ENCODE measurements at regions not wholly inside any gene's neighbourhood (a gene's known extent, or its start where the extent isn't known, plus 50 kb on each side); places are given as distances from the start of the nearest gene placed in this dataset.

- TF ChIP-seq EZH2 (IDR thresholded peaks at IDR 0.05; ENCODE audit: borderline replicate concordance, low read length) (no peak), CTCF (IDR thresholded peaks at IDR 0.05; ENCODE audit: low read length) (no peak)
- H3K4me1 ChIP-seq (ENCODE audit: insufficient read depth, low read length, severe bottlenecking) = no peaks in the 10 kb centered on the region
- no peaks in the 10 kb centered on the region for H3K9me3 ChIP-seq (ENCODE audit: low read length)
- no peaks in the 10 kb centered on the region for H4K20me1 ChIP-seq (ENCODE audit: insufficient read depth, low read length)
- H3K27ac ChIP-seq (ENCODE audit: low read depth, low read length, poor library complexity, severe bottlenecking) = no peak overlapping the region
- no peak overlapping the region for H2AFZ ChIP-seq (ENCODE audit: low read length)
- no peak overlapping the region for H3K4me3 ChIP-seq (ENCODE audit: low read depth, low read length, poor library complexity, severe bottlenecking)
- H3F3A ChIP-seq (ENCODE audit: insufficient read depth, low read length) = no peaks in the 10 kb centered on the region
- no peak overlapping the region for H3K9ac ChIP-seq (ENCODE audit: low read length)
- no peaks in the 10 kb centered on the region for H3K36me3 ChIP-seq (ENCODE audit: insufficient read depth, low read length)
- no peaks in the 10 kb centered on the region for H3K9me2 ChIP-seq (ENCODE audit: low read depth, low read length)
- H3K27me3 ChIP-seq (ENCODE audit: insufficient read depth, low read length) = 0 out of 2 replicates have a peak, but pooled peaks cover 3% of the 10 kb centered on the region
- H3K79me2 ChIP-seq (ENCODE audit: insufficient read depth, low read length) = no peaks in the 10 kb centered on the region
- H3K4me2 ChIP-seq (ENCODE audit: low read length) = no peak overlapping the region
These were observed 113.3 kb upstream of the KIF5B start for GRCh38 chr10:32169556-32169955.

DNA sequence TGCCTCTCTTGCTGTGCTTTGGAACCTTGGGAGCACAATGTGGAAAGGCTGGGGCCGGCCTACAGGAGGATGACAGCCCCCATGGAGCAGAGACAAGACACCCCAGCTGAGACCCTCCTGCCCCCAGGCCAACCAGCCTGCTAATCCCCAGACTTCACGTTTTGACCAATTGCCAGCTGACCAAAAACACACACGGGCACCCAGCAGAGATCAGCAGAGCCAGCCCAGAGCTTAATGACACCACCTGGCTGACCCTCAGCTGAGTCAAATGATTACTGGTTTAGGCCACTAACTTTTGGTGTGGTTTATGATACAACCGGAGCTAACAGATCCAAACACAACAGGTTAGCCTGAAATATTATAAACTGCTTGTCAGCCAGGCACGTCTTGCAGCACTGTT, 111.2 kb upstream of the KIF5B start:
- Histone ChIP-seq H3K27me3 (ENCODE audit: insufficient read depth, low read length) (0 out of 2 replicates have a peak, but pooled peaks cover 3% of the 10 kb centered on the region), H4K20me1 (ENCODE audit: insufficient read depth, low read length) (no peaks in the 10 kb centered on the region), H2AFZ (ENCODE audit: low read length) (no peak overlapping the region), H3K79me2 (ENCODE audit: insufficient read depth, low read length) (no peaks in the 10 kb centered on the region), H3K9me3 (ENCODE audit: low read length) (no peaks in the 10 kb centered on the region), H3K4me2 (ENCODE audit: low read length) (no peak overlapping the region), H3K9ac (ENCODE audit: low read length) (no peak overlapping the region), H3F3A (ENCODE audit: insufficient read depth, low read length) (no peaks in the 10 kb centered on the region), H3K4me3 (ENCODE audit: low read depth, low read length, poor library complexity, severe bottlenecking) (no peak overlapping the region), H3K36me3 (ENCODE audit: insufficient read depth, low read length) (no peaks in the 10 kb centered on the region), H3K27ac (ENCODE audit: low read depth, low read length, poor library complexity, severe bottlenecking) (no peak overlapping the region), H3K9me2 (ENCODE audit: low read depth, low read length) (no peaks in the 10 kb centered on the region), H3K4me1 (ENCODE audit: insufficient read depth, low read length, severe bottlenecking) (no peaks in the 10 kb centered on the region)
- TF ChIP-seq CTCF (IDR thresholded peaks at IDR 0.05; ENCODE audit: low read length) (no peak), EZH2 (IDR thresholded peaks at IDR 0.05; ENCODE audit: borderline replicate concordance, low read length) (no peak)

DNA sequence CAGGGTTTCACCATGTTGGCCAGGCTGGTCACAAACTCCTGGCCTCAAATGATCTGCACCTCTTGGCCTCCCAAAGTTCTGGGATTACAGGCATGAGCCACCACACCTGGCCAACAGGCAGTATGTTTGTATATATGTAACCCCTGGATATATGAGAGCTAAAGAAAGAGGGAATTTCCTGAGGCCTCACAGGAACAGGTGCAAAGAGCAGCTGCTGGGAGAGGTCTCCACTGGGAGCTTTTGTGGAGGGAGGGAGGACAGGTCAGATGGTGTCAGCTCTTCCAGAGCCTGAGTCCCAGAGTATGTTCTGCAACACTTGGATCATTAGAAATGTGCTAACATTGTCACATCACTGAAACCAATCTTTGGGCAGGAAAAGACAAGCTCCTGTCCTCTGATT, 110.1 kb upstream of the KIF5B start:
- no peaks in the 10 kb centered on the region for H3F3A ChIP-seq (ENCODE audit: insufficient read depth, low read length)
- no peak overlapping the region for H3K4me3 ChIP-seq (ENCODE audit: low read depth, low read length, poor library complexity, severe bottlenecking)
- no peak overlapping the region for H3K9ac ChIP-seq (ENCODE audit: low read length)
- peaks cover 3% of the 10 kb centered on the region; the same call in 1 of the 2 replicates for H3K27me3 ChIP-seq (ENCODE audit: insufficient read depth, low read length)
- no peaks in the 10 kb centered on the region for H4K20me1 ChIP-seq (ENCODE audit: insufficient read depth, low read length)
- H3K4me1 ChIP-seq (ENCODE audit: insufficient read depth, low read length, severe bottlenecking) = no peaks in the 10 kb centered on the region
- no peaks in the 10 kb centered on the region for H3K79me2 ChIP-seq (ENCODE audit: insufficient read depth, low read length)
- TF ChIP-seq EZH2 (IDR thresholded peaks at IDR 0.05; ENCODE audit: borderline replicate concordance, low read length) = no peak
- TF ChIP-seq CTCF (IDR thresholded peaks at IDR 0.05; ENCODE audit: low read length) = no peak
- H3K9me3 ChIP-seq (ENCODE audit: low read length) = no peaks in the 10 kb centered on the region
- no peaks in the 10 kb centered on the region for H3K9me2 ChIP-seq (ENCODE audit: low read depth, low read length)
- H3K36me3 ChIP-seq (ENCODE audit: insufficient read depth, low read length) = no peaks in the 10 kb centered on the region
- no peak overlapping the region for H2AFZ ChIP-seq (ENCODE audit: low read length)
- H3K4me2 ChIP-seq (ENCODE audit: low read length) = no peak overlapping the region
- no peak overlapping the region for H3K27ac ChIP-seq (ENCODE audit: low read depth, low read length, poor library complexity, severe bottlenecking)

Measured in OCI-LY1 (cell line).